HFFc6 (cell line): ENCODE measurements at regions not wholly inside any gene's neighbourhood (a gene's known extent, or its start where the extent isn't known, plus 50 kb on each side); places are given as distances from the start of the nearest gene placed in this dataset.

Experiments
- DNase-seq: peaks from one replicate; pipeline ENCODE4 v3.0.0-alpha.2; 2018
- H3K27ac Mint-ChIP-seq: 2 replicates; pipeline ENCODE4 v1.8.0; 2020; ENCODE audit warnings: mild to moderate bottlenecking, mixed read lengths
- H3K27me3 Mint-ChIP-seq: 2 replicates; pipeline ENCODE4 v1.8.0; 2021; ENCODE audit warnings: mild to moderate bottlenecking, moderate library complexity, mixed read lengths; ENCODE audit not compliant: insufficient read depth
- H3K36me3 Mint-ChIP-seq: 2 replicates; pipeline ENCODE4 v1.8.0; 2021; ENCODE audit warnings: low read depth, mixed read lengths
- H3K4me1 Mint-ChIP-seq: 2 replicates; pipeline ENCODE4 v1.8.0; 2020; ENCODE audit warnings: low read depth, mixed read lengths
- H3K4me3 Mint-ChIP-seq: 2 replicates; pipeline ENCODE4 v1.8.0; 2020; ENCODE audit warnings: mild to moderate bottlenecking, moderate library complexity, mixed read lengths
- H3K9me3 Mint-ChIP-seq: 2 replicates; pipeline ENCODE4 v1.8.0; 2020; ENCODE audit warnings: mild to moderate bottlenecking, mixed read lengths
- CTCF ChIP-seq: fragments of 200-600 bp; sonication (generic); IDR thresholded peaks from 2 replicates; pipeline ENCODE4 v1.5.0; 2021; ENCODE audit warnings: antibody characterized with exemption, mild to moderate bottlenecking

- Mint-ChIP-seq H3K27me3 (no peaks in the 10 kb centered on the region), H3K4me3 (no peak overlapping the region), H3K4me1 (no peaks in the 10 kb centered on the region), H3K9me3 (peaks cover 30% of the 10 kb centered on the region), H3K27ac (no peak overlapping the region), H3K36me3 (peaks cover 11% of the 10 kb centered on the region; the same call in 1 of the 2 replicates)
- no peak for DNase-seq
- no peak for TF ChIP-seq CTCF
Measured at GRCh38 chr18:78666666-78667335, 312.8 kb upstream of the SALL3 start.

GRCh38 chr18:78670778-78671391, 308.7 kb upstream of the SALL3 start:
- DNase-seq, result no peak
- Mint-ChIP-seq H3K27ac (no peak overlapping the region), H3K36me3 (peaks cover 7% of the 10 kb centered on the region; the same call in 1 of the 2 replicates), H3K27me3 (no peaks in the 10 kb centered on the region; the same call in 1 of the 2 replicates), H3K4me1 (no peaks in the 10 kb centered on the region), H3K9me3 (peaks cover 45% of the 10 kb centered on the region), H3K4me3 (no peak overlapping the region)
- TF ChIP-seq CTCF, result no peak

- no peak overlapping the region for H3K4me3 Mint-ChIP-seq
- DNase-seq, result no peak
- no peaks in the 10 kb centered on the region; the same call in 1 of the 2 replicates for H3K27me3 Mint-ChIP-seq
- H3K27ac Mint-ChIP-seq, result no peak overlapping the region
- no peak for TF ChIP-seq CTCF
- peaks cover 7% of the 10 kb centered on the region; the same call in 1 of the 2 replicates for H3K36me3 Mint-ChIP-seq
- peaks cover 51% of the 10 kb centered on the region for H3K9me3 Mint-ChIP-seq
- no peaks in the 10 kb centered on the region for H3K4me1 Mint-ChIP-seq
Measured at GRCh38 chr18:78671551-78671950, 308.1 kb upstream of the SALL3 start.

- no peaks in the 10 kb centered on the region; the same call in none of the 2 replicates for H3K27me3 Mint-ChIP-seq
- H3K4me3 Mint-ChIP-seq, result no peak overlapping the region
- TF ChIP-seq CTCF, result no peak
- no peak for DNase-seq
- peaks cover 7% of the 10 kb centered on the region; the same call in 1 of the 2 replicates for H3K36me3 Mint-ChIP-seq
- H3K9me3 Mint-ChIP-seq, result peaks cover 63% of the 10 kb centered on the region
- no peak overlapping the region for H3K27ac Mint-ChIP-seq
- H3K4me1 Mint-ChIP-seq, result no peaks in the 10 kb centered on the region
Measured at GRCh38 chr18:78672862-78673446, 306.7 kb upstream of the SALL3 start.

GRCh38 chr18:78673516-78674321, 305.9 kb upstream of the SALL3 start:
- Mint-ChIP-seq H3K27ac (no peak overlapping the region), H3K4me3 (no peak overlapping the region), H3K27me3 (peaks cover 3% of the 10 kb centered on the region), H3K36me3 (peaks cover 7% of the 10 kb centered on the region; the same call in 1 of the 2 replicates), H3K4me1 (no peaks in the 10 kb centered on the region), H3K9me3 (peaks cover 66% of the 10 kb centered on the region)
- TF ChIP-seq CTCF, result no peak
- DNase-seq, result no peak
